ENCODE measurements at regions not wholly inside any gene's neighbourhood (a gene's known extent, or its start where the extent isn't known, plus 50 kb on each side); places are given as distances from the start of the nearest gene placed in this dataset.
A peak's percentile ranks its signal among the peaks of the same experiment; 100 is the strongest.

DNA sequence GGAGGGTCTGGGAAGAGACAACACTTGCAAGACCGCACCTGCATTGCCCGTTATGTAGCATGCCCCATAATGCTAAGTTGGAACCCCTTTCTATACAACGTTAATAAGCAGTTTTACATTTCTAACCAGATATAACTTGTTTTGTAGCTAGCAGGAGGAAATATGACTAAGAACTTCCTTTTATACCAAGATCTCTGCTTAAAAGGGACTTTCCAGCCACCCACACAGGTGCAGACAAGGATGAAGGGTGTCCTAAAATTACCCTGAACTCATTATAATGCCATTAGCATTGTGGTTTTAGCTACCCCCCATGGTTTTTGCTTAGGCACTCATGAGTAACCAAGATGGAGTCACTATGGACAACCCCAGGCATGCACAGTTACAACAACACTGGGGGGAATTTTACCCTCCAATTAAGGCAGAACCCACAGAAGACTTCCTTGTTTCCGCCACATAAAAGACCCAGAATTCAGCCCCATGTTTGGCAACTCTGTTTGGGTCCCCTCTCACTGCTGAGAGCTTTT is 362.8 kb downstream of the CBLN2 start:
- DNase-seq (ENCODE audit: low read depth): no peak

DNA sequence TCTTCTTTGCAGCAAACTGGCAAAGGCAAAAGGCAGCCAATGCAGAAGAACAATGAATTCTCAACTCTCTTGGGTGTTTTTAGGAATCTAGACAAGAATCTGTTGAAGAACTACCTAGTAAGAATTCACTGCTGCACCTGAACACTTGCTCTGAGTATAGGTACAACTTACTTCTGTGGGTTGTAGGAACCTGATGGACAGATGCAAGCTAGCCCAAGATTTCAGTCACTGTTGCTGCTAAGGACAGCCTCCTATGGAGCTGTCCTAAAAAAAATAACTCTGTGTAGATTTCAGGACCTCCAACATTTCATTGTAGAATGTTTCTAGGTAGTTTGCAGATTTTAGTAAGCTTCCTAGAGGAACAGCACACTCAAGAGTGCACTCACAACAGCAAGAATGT is 363.5 kb downstream of the CBLN2 start:
- DNase-seq (ENCODE audit: low read depth): no peak

DNA sequence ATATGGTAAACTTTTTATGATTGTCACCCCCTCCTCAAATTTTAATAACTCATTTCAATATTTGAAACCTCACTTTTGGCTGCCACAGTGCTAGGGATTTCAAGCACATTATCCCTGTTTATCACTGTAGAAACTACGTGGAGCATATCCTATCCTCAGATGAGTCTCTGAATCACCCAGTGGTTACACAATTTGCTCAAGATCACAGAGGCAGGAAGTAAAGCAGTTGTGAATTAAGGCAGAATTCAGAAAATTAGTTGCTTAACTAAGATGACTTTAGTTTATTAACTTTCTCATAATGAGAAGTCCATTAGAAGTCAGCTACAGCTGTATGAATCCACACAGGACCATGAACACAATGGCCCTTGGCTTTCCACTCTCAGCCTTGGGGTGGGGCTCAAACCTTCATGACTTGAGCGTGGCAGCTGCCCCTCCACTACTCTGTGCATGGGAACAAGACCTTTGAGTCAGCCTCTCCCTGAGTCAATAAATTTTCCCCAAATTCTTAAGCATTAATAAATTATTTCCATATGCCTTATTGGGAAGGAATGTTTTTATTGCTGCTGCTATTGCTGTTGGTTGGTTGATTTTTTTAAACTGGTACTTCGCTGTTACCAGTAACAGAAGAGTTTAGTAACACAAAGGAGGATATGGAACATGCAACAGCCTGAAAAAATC is 369.0 kb downstream of the CBLN2 start:
- peak; percentile 63 for DNase-seq (ENCODE audit: low read depth)

DNA sequence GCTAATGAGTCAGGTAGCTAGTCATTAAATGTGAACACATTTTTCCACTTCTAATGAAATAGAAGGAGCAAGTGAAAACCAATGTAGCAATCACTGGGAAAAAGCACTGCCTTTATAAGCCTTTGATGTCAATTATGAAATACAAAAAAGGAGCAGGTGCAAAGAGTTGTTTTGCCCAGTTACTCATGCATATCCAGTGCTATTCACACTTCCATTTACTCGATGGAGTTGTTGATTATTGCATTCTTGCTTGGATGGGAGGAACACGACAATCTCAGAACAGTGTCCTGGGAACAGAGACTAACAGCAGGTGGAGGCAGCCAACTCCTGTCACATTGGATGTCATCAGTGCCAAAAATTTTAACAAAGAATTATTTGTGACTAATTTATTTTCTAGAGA is 372.5 kb downstream of the CBLN2 start:
- DNase-seq (ENCODE audit: low read depth): no peak

DNA sequence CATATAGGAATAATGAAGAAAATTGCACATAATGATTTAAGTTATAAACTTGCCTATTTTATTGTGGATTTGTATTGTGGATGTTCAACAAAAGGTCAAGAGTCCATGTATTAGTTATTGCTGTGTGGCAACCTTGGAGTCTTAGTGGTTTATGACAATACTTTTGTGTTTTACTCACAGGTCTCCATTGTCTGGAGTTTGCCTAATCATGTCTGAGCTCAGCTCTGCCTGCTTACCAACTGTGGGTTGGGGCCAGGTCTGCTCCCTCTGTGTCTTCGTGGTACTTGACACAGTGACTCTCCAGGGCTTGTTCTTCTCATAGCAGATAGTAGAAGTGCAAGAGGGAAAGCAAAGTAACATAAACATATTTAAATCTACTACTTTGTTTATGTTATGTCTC is 382.5 kb downstream of the CBLN2 start:
- DNase-seq (ENCODE audit: low read depth): no peak

DNA sequence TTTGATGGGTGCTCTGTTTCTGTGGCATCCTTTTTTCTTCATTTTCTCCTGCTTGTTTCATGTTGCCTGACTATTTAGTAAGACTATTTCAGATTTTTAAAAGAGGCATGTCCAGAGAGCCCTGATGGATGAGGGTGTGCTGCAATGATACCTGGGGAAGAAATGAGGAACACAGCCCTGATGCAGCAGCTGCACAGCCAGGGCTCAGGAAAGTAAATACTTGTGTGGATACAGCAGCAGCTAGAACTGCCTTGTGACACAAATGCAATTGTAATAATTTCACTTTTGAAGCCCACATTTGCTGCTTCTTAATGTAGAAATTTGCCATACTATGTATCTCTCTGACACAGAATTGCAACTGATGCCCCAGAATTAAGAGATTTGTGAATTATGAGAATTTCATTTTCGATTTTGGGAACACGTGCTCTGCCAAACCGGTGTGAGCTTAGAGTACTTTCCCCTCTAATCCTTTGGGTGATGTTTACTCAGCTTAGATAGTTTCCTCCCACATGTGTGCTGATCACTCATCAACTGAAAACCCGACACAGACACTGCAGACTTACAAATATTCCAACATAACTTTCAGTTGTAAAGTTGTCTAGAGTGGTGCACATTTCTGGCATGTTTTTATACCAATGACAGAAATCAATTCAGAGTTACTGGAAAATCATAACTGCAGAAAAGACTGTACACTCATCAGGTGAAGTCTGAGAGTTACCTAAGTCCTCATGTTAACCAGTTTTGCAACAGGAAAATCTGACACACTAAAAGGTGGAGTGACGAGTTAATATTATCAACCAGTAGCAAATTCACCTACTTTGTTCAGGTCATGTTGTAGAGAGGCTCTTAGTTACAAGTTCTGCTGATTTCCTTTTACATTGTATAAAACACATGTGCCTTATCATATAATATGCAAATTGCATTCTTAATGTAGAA is 383.4 kb downstream of the CBLN2 start:
- DNase-seq (ENCODE audit: low read depth): no peak

DNA sequence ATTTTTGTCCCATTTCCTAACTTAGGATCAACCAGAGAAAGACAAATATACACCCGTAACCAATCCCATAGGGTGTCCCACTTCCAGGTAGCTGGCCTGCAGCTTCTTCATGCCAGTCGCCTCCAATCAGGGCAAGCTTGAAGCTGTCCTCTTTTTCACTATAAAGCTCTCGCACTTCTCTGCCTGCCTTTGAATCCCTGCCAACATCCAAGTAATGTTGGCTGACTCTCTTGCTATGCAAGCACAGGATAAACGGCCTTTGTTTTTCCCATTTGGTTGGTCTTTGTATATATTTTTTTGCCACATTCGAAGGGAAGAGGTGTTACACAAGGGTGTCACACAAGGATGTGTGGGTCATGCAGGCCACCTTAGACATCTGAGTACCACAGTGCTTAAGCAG is 388.8 kb downstream of the CBLN2 start:
- DNase-seq (ENCODE audit: low read depth): no peak

DNA sequence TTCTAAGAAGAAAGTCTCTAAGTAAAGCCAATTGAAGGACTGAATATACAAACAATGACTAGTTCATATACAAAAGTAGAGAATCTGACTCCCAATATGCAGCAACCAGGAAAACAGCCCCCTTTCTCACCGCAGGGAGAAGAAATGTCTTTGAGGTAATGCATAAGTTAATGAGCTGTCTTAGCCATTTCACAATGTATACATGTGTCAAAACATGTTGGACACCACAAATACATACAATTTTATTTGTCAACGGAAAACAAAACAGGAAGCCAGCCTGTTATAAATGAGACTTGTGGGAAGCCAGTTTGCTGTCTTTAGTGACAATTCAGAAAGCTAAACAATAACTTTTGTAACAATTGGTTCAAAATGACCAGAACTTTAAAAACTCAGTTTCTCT is 389.2 kb downstream of the CBLN2 start:
- no peak for DNase-seq (ENCODE audit: low read depth)

DNA sequence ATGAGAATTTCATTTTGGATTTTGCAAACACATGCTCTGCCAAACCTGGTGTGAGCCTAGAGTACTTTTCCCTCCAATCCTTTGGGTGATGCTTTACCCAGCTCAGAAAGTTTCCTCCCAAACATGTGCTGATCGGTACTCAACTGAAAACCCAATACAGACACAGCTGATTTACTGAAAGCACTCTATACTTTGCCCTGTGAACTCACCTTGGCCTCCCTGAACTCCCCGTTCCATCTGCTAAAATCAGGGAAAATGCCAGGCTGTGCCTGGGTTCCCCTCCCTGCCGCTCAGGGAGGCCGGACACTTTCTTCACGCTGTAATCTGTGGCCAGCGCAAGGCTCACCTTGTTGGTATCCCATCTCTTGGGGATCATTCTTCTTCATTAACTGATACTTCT is 391.2 kb downstream of the CBLN2 start:
- DNase-seq (ENCODE audit: low read depth): no peak

DNA sequence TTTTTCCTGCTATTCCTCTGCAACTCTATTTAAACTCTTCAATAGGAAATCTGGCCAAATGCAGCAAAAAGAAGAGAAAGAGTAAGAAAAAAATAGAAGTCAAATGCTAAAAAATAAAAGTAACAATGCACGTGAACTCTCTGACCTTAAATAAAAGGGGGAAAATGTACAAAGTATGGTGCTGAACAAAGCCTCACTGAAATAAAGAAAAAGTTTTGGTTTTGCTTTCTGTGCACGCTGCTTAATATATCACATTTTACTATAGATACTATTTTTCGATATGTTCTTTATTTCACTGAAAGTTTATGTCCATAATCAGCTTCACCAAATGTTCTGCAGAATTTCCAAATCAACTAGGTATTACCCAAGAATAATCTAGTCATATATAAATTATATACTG is 396.3 kb downstream of the CBLN2 start:
- no peak for DNase-seq (ENCODE audit: low read depth)

DNA sequence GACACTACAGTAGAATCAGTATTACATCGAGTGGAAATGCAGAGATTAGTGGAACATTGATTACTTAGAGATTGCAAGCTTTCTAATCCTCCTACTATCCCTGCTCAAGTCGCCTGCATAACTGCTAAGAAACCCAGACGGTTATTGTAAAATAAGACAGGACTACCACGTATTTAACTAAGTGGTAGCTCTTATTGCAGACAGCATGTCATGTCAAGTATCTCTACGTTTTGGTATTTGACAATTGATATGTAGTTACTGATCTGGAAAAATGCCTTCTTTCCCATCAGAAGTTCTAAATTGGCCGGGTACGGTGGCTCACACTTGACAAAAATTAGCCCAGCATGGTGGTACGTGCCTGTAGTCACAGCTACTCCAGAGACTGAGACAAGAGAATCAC is 404.1 kb downstream of the CBLN2 start:
- no peak for DNase-seq (ENCODE audit: low read depth)

DNA sequence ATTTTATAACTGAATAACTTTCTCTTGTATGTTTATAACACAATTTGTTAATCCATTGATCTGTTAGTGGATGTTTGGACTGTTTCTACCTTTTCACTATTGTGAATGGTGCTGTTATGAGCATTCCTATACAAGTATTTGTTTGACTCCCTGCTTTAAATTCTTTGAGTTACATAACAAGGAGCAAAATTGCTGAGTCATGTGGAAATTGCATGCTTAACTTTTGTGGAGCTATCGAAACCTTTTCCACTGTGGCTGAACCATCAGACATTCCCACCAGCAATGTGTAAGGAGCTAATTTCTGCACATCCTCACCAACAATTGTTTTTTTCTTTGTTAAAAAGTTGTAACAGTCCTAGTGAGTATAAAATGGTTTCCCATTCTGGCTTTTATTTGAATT is 415.5 kb downstream of the CBLN2 start:
- no peak for DNase-seq (ENCODE audit: low read depth)

DNA sequence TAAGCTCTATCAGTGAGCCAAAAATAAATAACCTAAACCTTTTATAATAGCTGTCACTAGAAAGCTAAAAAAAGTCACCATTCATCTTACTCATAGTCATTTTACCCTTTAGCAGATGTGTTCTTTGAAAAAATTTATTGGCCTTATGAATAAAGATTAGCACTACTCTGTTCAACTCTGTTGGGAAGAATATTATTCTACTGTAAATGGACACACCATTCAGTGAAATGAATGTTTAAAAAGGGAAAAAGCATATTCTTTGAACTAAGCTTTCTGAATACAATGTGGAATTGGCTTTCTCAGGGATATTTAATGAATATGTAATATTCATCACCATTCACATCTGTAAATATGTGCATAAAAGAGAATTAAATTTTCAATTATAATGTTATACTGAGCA is 422.0 kb downstream of the CBLN2 start:
- DNase-seq (ENCODE audit: low read depth): no peak

DNA sequence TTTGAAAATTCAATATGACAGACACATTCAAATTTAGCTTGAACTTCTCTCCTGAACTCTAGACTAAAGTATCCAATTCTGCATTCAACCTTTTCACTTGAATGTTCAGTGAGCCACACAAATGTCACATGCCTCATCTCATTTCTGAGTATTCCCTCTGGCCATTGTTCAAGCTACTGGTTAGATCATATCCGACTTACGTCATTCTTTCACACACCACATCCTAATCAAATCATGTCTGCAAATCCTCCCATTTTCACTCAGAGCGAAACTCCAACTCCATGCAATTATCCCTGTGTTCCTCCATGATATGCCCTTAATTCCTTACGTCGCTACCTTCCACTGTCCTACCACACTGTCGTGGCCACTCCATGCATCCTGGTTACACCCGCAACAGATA is 425.1 kb downstream of the CBLN2 start:
- no peak for DNase-seq (ENCODE audit: low read depth)

DNA sequence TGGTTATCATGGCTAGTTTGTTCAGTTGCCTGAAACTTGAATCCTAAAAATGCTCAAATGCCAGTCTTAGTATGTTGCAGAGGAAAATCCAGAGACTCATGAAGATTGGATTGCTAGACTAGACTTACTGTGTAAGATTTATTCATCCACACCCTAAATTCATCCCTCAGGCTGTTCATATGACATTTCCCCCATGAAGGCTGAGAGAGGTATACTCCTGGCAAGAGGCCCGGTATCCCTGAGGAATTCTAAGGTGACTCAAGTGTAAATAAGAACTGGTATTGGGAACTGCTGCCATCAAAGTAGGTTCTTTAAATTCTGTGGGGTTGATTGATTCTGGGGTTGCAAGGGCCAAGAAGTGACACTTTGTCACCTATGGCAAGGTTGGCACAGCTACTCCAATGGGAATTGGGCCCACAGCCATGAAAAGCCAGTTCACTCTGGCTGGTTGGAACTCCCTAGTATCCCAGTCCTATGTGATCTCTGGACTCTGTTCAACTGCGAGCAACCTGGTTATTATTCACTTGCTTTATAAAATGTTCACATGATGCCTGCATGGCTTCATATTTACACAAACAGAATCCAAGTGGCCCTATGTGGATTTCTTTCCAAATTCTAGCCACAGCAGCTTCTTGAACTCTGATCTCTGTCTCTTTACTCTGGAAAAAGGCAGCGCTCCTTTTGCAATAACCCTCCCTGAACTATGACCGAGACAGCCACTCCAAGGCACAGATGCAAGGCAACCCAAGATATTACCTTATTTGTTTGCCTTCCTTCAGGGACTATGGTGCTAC is 429.1 kb downstream of the CBLN2 start:
- DNase-seq (ENCODE audit: low read depth): no peak

DNA sequence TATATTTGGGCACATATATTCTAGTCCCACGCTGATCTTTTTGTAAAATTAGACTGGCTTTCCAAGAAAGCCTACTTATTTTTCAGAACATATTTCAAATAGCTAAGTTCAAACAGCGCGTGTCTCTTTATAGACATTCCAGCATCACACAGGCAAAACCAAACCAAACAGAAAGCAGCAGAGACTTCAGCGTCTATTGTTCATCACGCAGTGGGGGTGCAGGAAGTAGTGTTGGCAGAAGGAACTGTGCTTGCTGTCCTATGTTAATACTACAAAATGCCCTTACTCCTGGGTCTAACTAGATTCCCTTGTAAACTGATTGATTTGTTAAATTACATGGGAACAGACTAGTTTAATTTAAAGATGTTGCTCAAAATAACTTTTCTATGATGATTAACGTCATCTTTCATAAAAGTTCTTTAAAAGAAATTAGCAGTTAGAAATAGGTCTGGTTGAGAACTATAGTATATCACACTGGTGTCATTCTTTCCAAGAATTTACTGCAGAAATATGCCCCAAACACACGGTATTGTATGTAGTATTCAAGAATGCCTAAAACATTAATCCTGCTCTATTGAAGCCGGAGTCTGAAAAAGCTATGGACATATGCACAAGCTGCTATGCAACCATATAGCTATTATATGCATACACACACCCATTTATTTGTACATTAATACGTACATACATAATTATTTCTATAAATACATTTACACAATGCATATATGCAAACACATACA is 436.3 kb downstream of the CBLN2 start:
- peak; percentile 3 for DNase-seq (ENCODE audit: low read depth)

DNA sequence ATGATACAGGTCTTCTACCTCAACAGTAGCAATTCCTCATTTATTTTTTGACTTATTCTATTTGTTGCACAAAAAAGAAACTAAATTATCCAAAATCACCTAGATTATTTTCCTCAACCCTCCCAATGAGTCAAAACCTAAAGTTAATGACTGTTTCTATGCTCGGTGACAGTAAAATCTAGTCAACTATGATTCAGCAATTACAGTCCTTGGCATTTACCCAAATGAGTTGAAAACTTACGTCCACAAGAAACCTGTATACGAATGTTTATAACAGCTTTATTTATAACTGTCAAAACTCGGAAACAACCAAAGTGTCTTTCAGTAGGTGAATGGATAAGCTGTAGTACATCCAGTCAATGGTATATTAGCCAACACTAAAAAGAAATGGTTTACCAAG is 439.3 kb downstream of the CBLN2 start:
- DNase-seq (ENCODE audit: low read depth): no peak

DNA sequence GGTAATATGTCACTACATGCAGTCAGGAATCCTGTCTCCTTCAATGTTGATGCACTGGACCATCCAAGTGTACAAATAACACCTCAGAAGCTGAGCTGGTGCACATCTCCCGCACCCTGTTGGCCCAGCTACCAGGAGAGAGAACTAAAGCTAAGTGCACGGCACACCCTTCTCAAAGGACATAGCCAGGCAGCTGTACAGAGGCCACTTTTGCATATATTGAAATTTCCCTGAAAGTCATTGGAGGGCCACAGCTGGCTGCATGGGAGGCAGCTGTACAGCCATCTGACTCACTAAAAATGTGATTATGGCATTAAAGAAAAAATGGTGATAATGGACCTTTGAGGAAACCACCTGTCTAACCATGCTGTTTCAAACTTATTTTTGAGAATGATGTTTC is 441.7 kb downstream of the CBLN2 start:
- DNase-seq (ENCODE audit: low read depth): no peak

DNA sequence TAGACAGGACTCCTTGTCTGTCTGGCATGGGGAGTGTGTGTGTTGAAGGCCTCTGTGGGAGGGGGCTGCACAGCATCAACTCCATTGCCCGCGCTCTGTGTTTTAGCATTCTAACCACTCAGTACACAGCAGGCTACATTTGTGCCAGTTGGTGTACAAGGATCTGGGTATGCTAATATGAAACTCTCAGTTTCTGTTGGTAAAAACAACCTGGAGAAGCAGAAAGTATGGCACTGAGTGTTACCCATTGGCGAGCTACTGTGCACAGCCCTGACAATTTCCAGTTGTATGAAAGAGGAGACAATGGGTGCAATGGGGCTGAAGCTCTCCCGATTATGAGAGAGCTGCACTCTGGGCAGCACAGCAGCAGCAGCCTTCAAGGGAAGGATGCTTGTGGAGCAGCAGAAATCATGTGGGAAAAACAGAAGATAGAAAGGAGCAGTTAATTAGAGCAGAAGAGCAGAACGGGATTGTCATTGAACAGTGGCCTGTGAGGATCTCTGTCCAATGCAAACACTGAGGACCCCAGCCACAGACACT is 443.6 kb downstream of the CBLN2 start:
- DNase-seq (ENCODE audit: low read depth): no peak

DNA sequence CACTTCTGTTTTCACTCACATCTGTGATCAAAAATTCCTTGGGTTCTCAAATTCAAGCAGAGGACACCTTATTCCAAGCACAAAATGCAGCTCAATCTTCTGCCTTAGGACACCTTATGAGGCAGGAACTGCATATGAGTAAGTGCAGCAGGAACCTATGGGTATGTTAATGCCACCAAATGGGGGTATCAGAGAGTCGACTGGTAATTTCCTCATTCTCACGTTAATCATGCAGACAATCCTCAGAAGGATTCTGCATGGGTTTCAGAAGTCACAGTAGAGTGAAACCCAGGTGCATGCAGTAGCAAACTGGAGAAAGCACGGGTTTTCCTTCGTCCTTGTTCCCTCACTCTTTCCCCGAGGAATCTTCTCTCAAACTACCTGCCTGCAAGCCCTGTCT is 452.8 kb downstream of the CBLN2 start:
- no peak for DNase-seq (ENCODE audit: low read depth)

DNA sequence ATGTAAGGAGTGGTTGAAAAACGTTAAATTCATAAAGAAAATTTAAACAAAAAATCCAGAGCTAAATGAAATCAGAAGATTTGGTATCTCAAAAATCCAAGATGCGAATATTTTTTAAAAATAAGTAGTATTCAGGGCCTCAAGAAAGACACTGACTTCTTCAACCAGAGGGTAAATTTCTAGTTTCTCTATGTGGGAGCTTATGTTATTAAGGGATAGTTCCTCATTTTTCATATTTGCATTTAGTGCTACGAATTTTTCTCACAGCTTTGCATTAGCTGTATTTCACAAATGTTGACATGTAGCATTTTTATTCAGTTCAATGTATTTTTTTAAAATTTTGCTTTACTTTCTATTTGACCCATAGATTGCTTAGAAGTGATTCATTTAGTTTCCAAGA is 454.7 kb downstream of the CBLN2 start:
- no peak for DNase-seq (ENCODE audit: low read depth)

DNA sequence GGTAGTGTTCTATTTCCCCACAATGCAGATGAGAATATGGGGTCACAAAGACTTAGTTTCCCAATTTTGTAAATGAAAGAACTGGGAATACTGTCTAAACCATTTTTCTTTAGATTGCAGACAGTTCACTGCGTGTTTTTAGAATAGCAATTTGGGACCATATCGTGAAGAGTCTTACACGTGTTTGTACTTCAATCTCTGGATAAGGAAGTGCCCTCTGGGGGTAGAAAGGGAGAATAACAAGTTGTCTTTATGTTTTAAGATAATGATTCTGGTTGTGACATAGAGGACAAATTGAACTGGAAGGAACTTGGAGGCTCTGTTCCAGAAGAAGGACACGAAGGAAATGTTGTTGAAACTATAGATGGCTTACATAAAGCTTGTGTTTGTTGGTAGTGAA is 457.7 kb downstream of the CBLN2 start:
- DNase-seq (ENCODE audit: low read depth): peak; percentile 9
